ENCODE measurements at regions not wholly inside any gene's neighbourhood (a gene's known extent, or its start where the extent isn't known, plus 50 kb on each side); places are given as distances from the start of the nearest gene placed in this dataset.

DNA sequence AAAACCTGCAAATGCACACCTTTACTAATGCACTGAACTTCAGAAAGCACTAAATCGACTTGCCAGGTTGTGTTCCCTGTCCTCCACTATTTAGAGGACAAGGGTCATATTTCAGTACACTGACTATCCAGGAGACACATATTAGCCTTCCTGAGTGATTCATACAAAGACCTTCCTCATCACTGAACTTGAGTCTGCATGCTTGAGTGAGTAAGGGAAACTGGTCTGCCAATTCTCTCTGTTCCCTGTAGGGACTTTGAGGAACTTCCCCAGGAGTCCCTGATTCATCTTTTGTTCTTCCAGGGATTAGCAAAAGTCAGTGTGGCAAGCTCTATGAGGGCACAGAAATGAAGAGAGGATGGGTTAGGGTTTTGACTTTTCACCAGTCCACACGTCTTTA, 565.9 kb downstream of the PDCD6IP start:
- Histone ChIP-seq H3K9me3 (no peaks in the 10 kb centered on the region), H3K27ac (no peak overlapping the region), H3K36me3 (no peaks in the 10 kb centered on the region), H3K27me3 (no peaks in the 10 kb centered on the region), H3K4me1 (no peaks in the 10 kb centered on the region), H3K4me3 (no peak overlapping the region)
- no peak for ATAC-seq
- intact Hi-C loops (cut with DNase I) = no loop called here
- DNase-seq = no peak
- WGBS, 4 donors = 66 to 73% (median 70%) methylated on average over 2 of the region's 2 CpGs
- no peak for TF ChIP-seq POLR2A (IDR thresholded peaks at IDR 0.05)
- TF ChIP-seq, protein P1, sequence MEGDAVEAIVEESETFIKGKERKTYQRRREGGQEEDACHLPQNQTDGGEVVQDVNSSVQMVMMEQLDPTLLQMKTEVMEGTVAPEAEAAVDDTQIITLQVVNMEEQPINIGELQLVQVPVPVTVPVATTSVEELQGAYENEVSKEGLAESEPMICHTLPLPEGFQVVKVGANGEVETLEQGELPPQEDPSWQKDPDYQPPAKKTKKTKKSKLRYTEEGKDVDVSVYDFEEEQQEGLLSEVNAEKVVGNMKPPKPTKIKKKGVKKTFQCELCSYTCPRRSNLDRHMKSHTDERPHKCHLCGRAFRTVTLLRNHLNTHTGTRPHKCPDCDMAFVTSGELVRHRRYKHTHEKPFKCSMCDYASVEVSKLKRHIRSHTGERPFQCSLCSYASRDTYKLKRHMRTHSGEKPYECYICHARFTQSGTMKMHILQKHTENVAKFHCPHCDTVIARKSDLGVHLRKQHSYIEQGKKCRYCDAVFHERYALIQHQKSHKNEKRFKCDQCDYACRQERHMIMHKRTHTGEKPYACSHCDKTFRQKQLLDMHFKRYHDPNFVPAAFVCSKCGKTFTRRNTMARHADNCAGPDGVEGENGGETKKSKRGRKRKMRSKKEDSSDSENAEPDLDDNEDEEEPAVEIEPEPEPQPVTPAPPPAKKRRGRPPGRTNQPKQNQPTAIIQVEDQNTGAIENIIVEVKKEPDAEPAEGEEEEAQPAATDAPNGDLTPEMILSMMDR (IDR thresholded peaks at IDR 0.05) = no peak

- intact Hi-C loops (cut with DNase I) = no loop called here
- no peak for ATAC-seq
- 92 to 95% (median 95%) methylated on average over 3 of the region's 3 CpGs for WGBS, 4 donors
- no peak for DNase-seq
- Histone ChIP-seq H3K36me3 (no peaks in the 10 kb centered on the region), H3K9me3 (no peaks in the 10 kb centered on the region), H3K4me1 (no peaks in the 10 kb centered on the region), H3K4me3 (no peak overlapping the region), H3K27me3 (no peaks in the 10 kb centered on the region), H3K27ac (no peak overlapping the region)
- TF ChIP-seq, protein P1 (IDR thresholded peaks at IDR 0.05) = no peak
- TF ChIP-seq POLR2A (IDR thresholded peaks at IDR 0.05) = no peak
Measured at GRCh38 chr3:34365231-34365630, 566.8 kb downstream of the PDCD6IP start.

GRCh38 chr3:34365771-34366170, 567.3 kb downstream of the PDCD6IP start:
- no peaks in the 10 kb centered on the region for H3K27me3 ChIP-seq
- DNase-seq (no peak), ATAC-seq (no peak)
- no peak for TF ChIP-seq POLR2A (IDR thresholded peaks at IDR 0.05)
- TF ChIP-seq, protein P1 (IDR thresholded peaks at IDR 0.05) = no peak
- H3K36me3 ChIP-seq = no peaks in the 10 kb centered on the region
- intact Hi-C loops (cut with DNase I) = no loop called here
- H3K9me3 ChIP-seq = no peaks in the 10 kb centered on the region
- no peak overlapping the region for H3K4me3 ChIP-seq
- WGBS, 4 donors = 76 to 88% (median 86%) methylated on average over 2 of the region's 2 CpGs
- no peak overlapping the region for H3K27ac ChIP-seq
- H3K4me1 ChIP-seq = no peaks in the 10 kb centered on the region

GRCh38 chr3:34367521-34367920, 569.1 kb downstream of the PDCD6IP start:
- WGBS, 4 donors = 84 to 94% (median 90%) methylated on average over 1 of the region's 1 CpG

More at GRCh38 chr3:34367521-34367920, 569.1 kb downstream of the PDCD6IP start:
- Histone ChIP-seq H3K9me3 (no peaks in the 10 kb centered on the region), H3K36me3 (no peaks in the 10 kb centered on the region), H3K27ac (no peak overlapping the region), H3K4me1 (no peaks in the 10 kb centered on the region), H3K27me3 (no peaks in the 10 kb centered on the region), H3K4me3 (no peak overlapping the region)
- TF ChIP-seq, protein P1 (IDR thresholded peaks at IDR 0.05) = no peak
- TF ChIP-seq POLR2A (IDR thresholded peaks at IDR 0.05) = no peak
- DNase-seq (no peak), ATAC-seq (no peak)
- intact Hi-C loops (cut with DNase I) = no loop called here
